HG03196 (cell line): ENCODE measurements at regions not wholly inside any gene's neighbourhood (a gene's known extent, or its start where the extent isn't known, plus 50 kb on each side); places are given as distances from the start of the nearest gene placed in this dataset.

ENCODE experiments used
- ATAC-seq: cut with Tn5 transposase; IDR thresholded peaks from one replicate; pipeline ENCODE4 v1.9.1; 2021; ENCODE audit not compliant: unreplicated experiment

- no peak for ATAC-seq
Observed at GRCh38 chr1:237961754-237962153, 71.0 kb upstream of the ZP4 start.

GRCh38 chr1:237959838-237960237, 69.1 kb upstream of the ZP4 start:
- no peak for ATAC-seq

- ATAC-seq = no peak
Observed at GRCh38 chr1:237953238-237953637, 62.5 kb upstream of the ZP4 start.
